Ovary (tissue), 7 donors: ENCODE measurements at regions not wholly inside any gene's neighbourhood (a gene's known extent, or its start where the extent isn't known, plus 50 kb on each side); places are given as distances from the start of the nearest gene placed in this dataset.

Experiments used
- DNase-seq, 5 donors: peaks; one replicate each; pipeline ENCODE4 v3.0.0-alpha.2; 2019 to 2020
- H3K27ac ChIP-seq, 2 donors: fragments of 200-600 bp; one replicate each; pipeline versions ENCODE4 v1.5.1 to v1.8.0; 2019 to 2022
- H3K27me3 ChIP-seq: fragments of 200-600 bp; one replicate; pipeline ENCODE4 v1.8.0; 2022
- H3K36me3 ChIP-seq: fragments of 200-600 bp; sonication (generic); one replicate; pipeline ENCODE4 v1.5.1; 2019
- H3K4me1 ChIP-seq: one replicate; pipeline ENCODE4 v1.8.1; 2013; ENCODE audit warnings: mild to moderate bottlenecking, moderate library complexity; ENCODE audit not compliant: insufficient read depth
- H3K4me3 ChIP-seq: fragments of 200-600 bp; sonication (generic); one replicate; pipeline ENCODE4 v1.5.1; 2017
- H3K9me3 ChIP-seq, 2 donors: fragments of 200-600 bp in 1 of 2; sonication (generic) in 1 of 2; one replicate each; pipeline versions ENCODE4 v1.5.1 to v1.8.1; 2013 to 2019; ENCODE audit warnings: mild to moderate bottlenecking in 1 of 2, moderate library complexity in 1 of 2
- CTCF ChIP-seq, 3 donors: fragments of 450-650 bp in 2 of 3; fragments of 200-600 bp in 1 of 3; IDR thresholded peaks; one replicate each; pipeline versions ENCODE4 v1.5.1 to v1.8.0; 2016 to 2022; ENCODE audit warnings: antibody characterized with exemption in 3 of 3, mild to moderate bottlenecking in 1 of 3
- EP300 ChIP-seq: sonication (generic); formaldehyde crosslinking; IDR thresholded peaks from one replicate; pipeline ENCODE4 v1.6.1; 2017; ENCODE audit warnings: antibody characterized with exemption
- POLR2A ChIP-seq: fragments of 450-650 bp; IDR thresholded peaks from one replicate; pipeline ENCODE4 v1.6.1; 2017; ENCODE audit warnings: antibody characterized with exemption, mild to moderate bottlenecking, moderate library complexity
- WGBS, 3 donors: extraction: QIAGEN DNeasy Blood & Tissue Kit in 1 of 3; methylation state at CpG; one replicate each; pipeline versions ENCODE4 v1.1.5 to v1.1.7; 2013 to 2017; 5-methylcytosine and 5-hydroxymethylcytosine counted together
- intact Hi-C, 4 donors: fragments of 100-400 bp; cut with DNase I; formaldehyde crosslinking; loops; one replicate each; pipeline versions ENCODE4 v1.11.0 to v1.15.1; 2022 to 2023
- donor health status: DM: no; HTN: no; CAD: no; lungs with moderate emphysema.
- donor health status: DM: no; HTN: no; CAD: no.
- donor health status: Bipolar disorder and iron deficiency.
- donor health status: DM: no; HTN: no; CAD: no.
- donor health status: DM: yes; HTN: yes; CAD: no.

- Histone ChIP-seq H3K9me3 (no peaks in the 10 kb centered on the region), H3K4me1 (no peaks in the 10 kb centered on the region), H3K4me3 (no peak overlapping the region), H3K27ac (no peak overlapping the region), H3K27me3 (no peaks in the 10 kb centered on the region), H3K36me3 (no peaks in the 10 kb centered on the region)
- intact Hi-C loops: loop anchor here in 1 of 4 donors (2.0 kb wide), 1 partner anchor 48 kb away; no protein-coding TSS in a partner anchor
- WGBS, 3 donors: 72 to 89% (median 84%) methylated on average over 11 of the region's 11 CpGs
- no peak for DNase-seq
- TF ChIP-seq POLR2A (no peak), CTCF (IDR thresholded peaks at IDR 0.05) (no peak), EP300 (no peak)
These were observed 283.3 kb upstream of the RGMA start for GRCh38 chr15:93372208-93372864.

GRCh38 chr15:93366387-93367100 lies 277.5 kb upstream of the RGMA start:
- Histone ChIP-seq H3K27ac (no peak overlapping the region), H3K9me3 (no peaks in the 10 kb centered on the region), H3K4me3 (no peak overlapping the region), H3K27me3 (no peaks in the 10 kb centered on the region), H3K4me1 (no peaks in the 10 kb centered on the region), H3K36me3 (no peaks in the 10 kb centered on the region)
- intact Hi-C loops: no loop called here
- no peak for DNase-seq
- TF ChIP-seq CTCF (IDR thresholded peaks at IDR 0.05) (no peak), EP300 (no peak), POLR2A (no peak)
- 79 to 83% (median 80%) methylated on average over 5 of the region's 5 CpGs for WGBS, 3 donors

GRCh38 chr15:93362821-93363220 lies 273.8 kb upstream of the RGMA start:
- WGBS, 3 donors: 26 to 38% (median 26%) methylated on average over 8 of the region's 8 CpGs
- H3K4me1 ChIP-seq: no peaks in the 10 kb centered on the region
- TF ChIP-seq EP300: no peak
- no peak for TF ChIP-seq POLR2A
- no peak for TF ChIP-seq CTCF (IDR thresholded peaks at IDR 0.05)
- no peaks in the 10 kb centered on the region for H3K27me3 ChIP-seq
- no peaks in the 10 kb centered on the region for H3K9me3 ChIP-seq
- H3K4me3 ChIP-seq: no peak overlapping the region
- peak in 3 of 5 donors; percentile 24 to 41 (median 35) for DNase-seq
- H3K27ac ChIP-seq: no peak overlapping the region
- H3K36me3 ChIP-seq: no peaks in the 10 kb centered on the region
- intact Hi-C loops: no loop called here

- no peaks in the 10 kb centered on the region for H3K36me3 ChIP-seq
- no peak overlapping the region for H3K27ac ChIP-seq
- H3K9me3 ChIP-seq: no peaks in the 10 kb centered on the region
- no peaks in the 10 kb centered on the region for H3K4me1 ChIP-seq
- H3K27me3 ChIP-seq: no peaks in the 10 kb centered on the region
- 13 to 28% (median 17%) methylated on average over 3 of the region's 3 CpGs for WGBS, 3 donors
- DNase-seq: no peak
- TF ChIP-seq CTCF (IDR thresholded peaks at IDR 0.05): no peak
- TF ChIP-seq POLR2A: no peak
- TF ChIP-seq EP300: no peak
- intact Hi-C loops: no loop called here
- no peak overlapping the region for H3K4me3 ChIP-seq
These were observed 273.2 kb upstream of the RGMA start for GRCh38 chr15:93362203-93362602.
